HL-60 (cell line): ENCODE measurements at regions not wholly inside any gene's neighbourhood (a gene's known extent, or its start where the extent isn't known, plus 50 kb on each side); places are given as distances from the start of the nearest gene placed in this dataset.

Source experiments
- CTCF ChIP-seq: IDR thresholded peaks from one replicate; pipeline ENCODE4 v1.5.1; 2011; ENCODE audit warnings: low read length, control low read depth, inconsistent platforms; ENCODE audit not compliant: insufficient read depth
- POLR2AphosphoS5 ChIP-seq: IDR thresholded peaks from 2 replicates; pipeline ENCODE4 v1.6.1; 2012; ENCODE audit warnings: low read depth
- REST ChIP-seq: IDR thresholded peaks from 2 replicates; pipeline ENCODE4 v1.6.1; 2012; ENCODE audit warnings: low read depth; ENCODE audit not compliant: insufficient replicate concordance
- SPI1 ChIP-seq: IDR thresholded peaks from 2 replicates; pipeline ENCODE4 v1.6.1; 2012; ENCODE audit warnings: low read depth, mild to moderate bottlenecking, borderline replicate concordance

GRCh38 chr12:85507456-85507855, 227.4 kb downstream of the ALX1 start:
- TF ChIP-seq CTCF (no peak), POLR2AphosphoS5 (no peak), REST (no peak), SPI1 (no peak)
